ENCODE measurements at regions not wholly inside any gene's neighbourhood (a gene's known extent, or its start where the extent isn't known, plus 50 kb on each side); places are given as distances from the start of the nearest gene placed in this dataset.

DNA sequence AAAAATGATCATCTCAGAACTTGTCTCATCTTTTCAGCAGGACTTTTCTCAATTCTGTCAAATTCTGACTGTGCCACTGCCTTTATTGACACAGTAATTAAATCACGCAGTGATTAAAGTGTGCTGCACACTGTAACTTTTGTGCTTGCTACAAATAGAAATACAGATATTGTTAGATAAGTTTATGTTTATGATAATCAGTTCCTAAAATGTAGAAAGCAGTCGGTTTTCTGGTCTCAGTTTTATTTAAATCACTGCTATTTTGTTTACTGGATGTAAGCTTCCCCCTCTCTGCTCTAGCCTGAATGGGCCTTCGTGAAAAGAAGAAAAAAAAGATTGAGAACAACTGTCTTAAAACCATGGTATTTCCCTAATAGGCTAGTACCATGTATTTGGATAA, 258.8 kb upstream of the STARD13 start:
- Histone ChIP-seq H3K9ac (ENCODE audit: extremely low read depth, insufficient read length, low read length) (peak overlapping the region; percentile 29), H3K14ac (ENCODE audit: insufficient read depth, low read length) (no peak overlapping the region), H3K79me1 (ENCODE audit: insufficient read depth, low read depth, low read length, poor library complexity, severe bottlenecking) (no peaks in the 10 kb centered on the region), H2AK5ac (ENCODE audit: insufficient read length, low read length) (no peak overlapping the region), H3K9me3 (ENCODE audit: control insufficient read depth, low read depth, low read length) (no peaks in the 10 kb centered on the region), H2BK12ac (ENCODE audit: insufficient read length, low read depth, low read length) (no peak overlapping the region), H4K5ac (ENCODE audit: insufficient read length, low read depth, low read length) (no peak overlapping the region), H3K27me3 (ENCODE audit: insufficient read depth, low read length) (no peaks in the 10 kb centered on the region), H3K27ac (ENCODE audit: insufficient read length, low read depth, low read length) (no peak overlapping the region), H3K56ac (ENCODE audit: insufficient read length, low read depth, low read length) (no peak overlapping the region), H3K4me2 (ENCODE audit: insufficient read depth, insufficient read length, low read length) (no peak overlapping the region), H3K4me1 (ENCODE audit: insufficient read depth, low read length) (no peaks in the 10 kb centered on the region), H3K79me2 (ENCODE audit: insufficient read depth, low read length) (no peaks in the 10 kb centered on the region), H2BK15ac (ENCODE audit: low read depth, low read length) (no peak overlapping the region), H4K8ac (replicated peaks; ENCODE audit: insufficient read length, low read depth, low read length) (no peak overlapping the region), H4K20me1 (ENCODE audit: control insufficient read depth, insufficient read depth, insufficient read length) (no peaks in the 10 kb centered on the region), H2AFZ (ENCODE audit: low read length) (no peak overlapping the region), H3K4ac (ENCODE audit: low read depth, low read length) (no peak overlapping the region), H4K91ac (ENCODE audit: insufficient read length, low read depth, low read length) (no peak overlapping the region), H2BK20ac (ENCODE audit: low read depth, low read length, poor library complexity, severe bottlenecking) (no peak overlapping the region), H3T11ph (ENCODE audit: low read length) (no peak overlapping the region), H2BK120ac (ENCODE audit: low read depth, low read length, poor library complexity, severe bottlenecking) (no peak overlapping the region), H3K23ac (ENCODE audit: insufficient read length, low read depth, low read length) (no peak overlapping the region), H3K18ac (ENCODE audit: insufficient read length, low read depth, low read length) (no peak overlapping the region), H2BK5ac (ENCODE audit: insufficient read length, low read length) (no peak overlapping the region), H3K23me2 (ENCODE audit: insufficient read length, low read depth, low read length, poor library complexity, severe bottlenecking) (peaks cover 3% of the 10 kb centered on the region)
- H3K27me3 Mint-ChIP-seq (ENCODE audit: low read depth): no peaks in the 10 kb centered on the region
- TF ChIP-seq, protein P1, sequence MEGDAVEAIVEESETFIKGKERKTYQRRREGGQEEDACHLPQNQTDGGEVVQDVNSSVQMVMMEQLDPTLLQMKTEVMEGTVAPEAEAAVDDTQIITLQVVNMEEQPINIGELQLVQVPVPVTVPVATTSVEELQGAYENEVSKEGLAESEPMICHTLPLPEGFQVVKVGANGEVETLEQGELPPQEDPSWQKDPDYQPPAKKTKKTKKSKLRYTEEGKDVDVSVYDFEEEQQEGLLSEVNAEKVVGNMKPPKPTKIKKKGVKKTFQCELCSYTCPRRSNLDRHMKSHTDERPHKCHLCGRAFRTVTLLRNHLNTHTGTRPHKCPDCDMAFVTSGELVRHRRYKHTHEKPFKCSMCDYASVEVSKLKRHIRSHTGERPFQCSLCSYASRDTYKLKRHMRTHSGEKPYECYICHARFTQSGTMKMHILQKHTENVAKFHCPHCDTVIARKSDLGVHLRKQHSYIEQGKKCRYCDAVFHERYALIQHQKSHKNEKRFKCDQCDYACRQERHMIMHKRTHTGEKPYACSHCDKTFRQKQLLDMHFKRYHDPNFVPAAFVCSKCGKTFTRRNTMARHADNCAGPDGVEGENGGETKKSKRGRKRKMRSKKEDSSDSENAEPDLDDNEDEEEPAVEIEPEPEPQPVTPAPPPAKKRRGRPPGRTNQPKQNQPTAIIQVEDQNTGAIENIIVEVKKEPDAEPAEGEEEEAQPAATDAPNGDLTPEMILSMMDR (conservative IDR thresholded peaks at IDR 0.05): no peak
- no peak for DNase-seq
- H3K4me3 Mint-ChIP-seq: peak overlapping the region in 1 of 2 experiments; percentile 38; a peak in 2 of 5 replicates
- no CpG with 5 or more reads among the region's 3 CpGs for WGBS (ENCODE audit: extremely low coverage, insufficient read length, low lambda C conversion rate)
- peak overlapping the region in 1 of 3 experiments; percentile 100; a peak in 3 of 7 replicates for H3K27ac Mint-ChIP-seq
- H3K9me3 Mint-ChIP-seq: no peaks in the 10 kb centered on the region
- peaks cover 35 to 36% of the 10 kb centered on the region in 2 experiments for H3K4me1 Mint-ChIP-seq
- no peaks in the 10 kb centered on the region for H3K36me3 Mint-ChIP-seq (ENCODE audit: insufficient read depth in 1 of 3, low read depth in 3 of 3)
